ENCODE measurements at regions not wholly inside any gene's neighbourhood (a gene's known extent, or its start where the extent isn't known, plus 50 kb on each side); places are given as distances from the start of the nearest gene placed in this dataset.

GRCh38 chr12:126347421-126347820 is 1282.2 kb downstream of the AACS start:
- no peak for DNase-seq

- DNase-seq: no peak
Measured at GRCh38 chr12:126349383-126349782, 1284.1 kb downstream of the AACS start.

GRCh38 chr12:126353604-126354003 is 1288.4 kb downstream of the AACS start:
- DNase-seq: no peak

GRCh38 chr12:126354633-126355032 is 1289.4 kb downstream of the AACS start:
- no peak for DNase-seq

- no peak for DNase-seq
Measured at GRCh38 chr12:126355346-126355745, 1290.1 kb downstream of the AACS start.

- DNase-seq: no peak
Measured at GRCh38 chr12:126358806-126359205, 1293.6 kb downstream of the AACS start.

- DNase-seq: no peak
Measured at GRCh38 chr12:126359216-126359615, 1294.0 kb downstream of the AACS start.

- DNase-seq: no peak
Measured at GRCh38 chr12:126361804-126362203, 1296.6 kb downstream of the AACS start.

GRCh38 chr12:126362493-126362892 is 1297.3 kb downstream of the AACS start:
- DNase-seq: no peak

GRCh38 chr12:126362964-126363363 is 1297.7 kb downstream of the AACS start:
- DNase-seq: no peak

GRCh38 chr12:126369487-126370463 is 1304.5 kb downstream of the AACS start:
- DNase-seq: no peak

- no peak for DNase-seq
Measured at GRCh38 chr12:126383506-126383905, 1318.3 kb downstream of the AACS start.

GRCh38 chr12:126384026-126384564 is 1318.9 kb downstream of the AACS start:
- DNase-seq: no peak

GRCh38 chr12:126385785-126386184 is 1320.5 kb downstream of the AACS start:
- no peak for DNase-seq

GRCh38 chr12:126389220-126389841 is 1324.1 kb downstream of the AACS start:
- DNase-seq: no peak

- DNase-seq: no peak
Measured at GRCh38 chr12:126389961-126390360, 1324.7 kb downstream of the AACS start.

- no peak for DNase-seq
Measured at GRCh38 chr12:126390969-126391566, 1325.8 kb downstream of the AACS start.

GRCh38 chr12:126396536-126396935 is 1331.3 kb downstream of the AACS start:
- no peak for DNase-seq

GRCh38 chr12:126397071-126397581 is 1331.9 kb downstream of the AACS start:
- no peak for DNase-seq

- no peak for DNase-seq
Measured at GRCh38 chr12:126397660-126398059, 1332.4 kb downstream of the AACS start.

- no peak for DNase-seq
Measured at GRCh38 chr12:126400831-126401230, 1335.6 kb downstream of the AACS start.

- no peak for DNase-seq
Measured at GRCh38 chr12:126404293-126404881, 1339.2 kb downstream of the AACS start.

GRCh38 chr12:126418400-126418799 is 1353.2 kb downstream of the AACS start:
- DNase-seq: no peak

All from GF-D8 (cell line).